ENCODE measurements at regions not wholly inside any gene's neighbourhood (a gene's known extent, or its start where the extent isn't known, plus 50 kb on each side); places are given as distances from the start of the nearest gene placed in this dataset.

GRCh38 chr4:122017296-122017695 is 65.4 kb upstream of the TRPC3 start:
- H2AFZ ChIP-seq (ENCODE audit: low read depth, low read length), result no peak overlapping the region
- TF ChIP-seq, protein P1, sequence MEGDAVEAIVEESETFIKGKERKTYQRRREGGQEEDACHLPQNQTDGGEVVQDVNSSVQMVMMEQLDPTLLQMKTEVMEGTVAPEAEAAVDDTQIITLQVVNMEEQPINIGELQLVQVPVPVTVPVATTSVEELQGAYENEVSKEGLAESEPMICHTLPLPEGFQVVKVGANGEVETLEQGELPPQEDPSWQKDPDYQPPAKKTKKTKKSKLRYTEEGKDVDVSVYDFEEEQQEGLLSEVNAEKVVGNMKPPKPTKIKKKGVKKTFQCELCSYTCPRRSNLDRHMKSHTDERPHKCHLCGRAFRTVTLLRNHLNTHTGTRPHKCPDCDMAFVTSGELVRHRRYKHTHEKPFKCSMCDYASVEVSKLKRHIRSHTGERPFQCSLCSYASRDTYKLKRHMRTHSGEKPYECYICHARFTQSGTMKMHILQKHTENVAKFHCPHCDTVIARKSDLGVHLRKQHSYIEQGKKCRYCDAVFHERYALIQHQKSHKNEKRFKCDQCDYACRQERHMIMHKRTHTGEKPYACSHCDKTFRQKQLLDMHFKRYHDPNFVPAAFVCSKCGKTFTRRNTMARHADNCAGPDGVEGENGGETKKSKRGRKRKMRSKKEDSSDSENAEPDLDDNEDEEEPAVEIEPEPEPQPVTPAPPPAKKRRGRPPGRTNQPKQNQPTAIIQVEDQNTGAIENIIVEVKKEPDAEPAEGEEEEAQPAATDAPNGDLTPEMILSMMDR (IDR thresholded peaks at IDR 0.05; ENCODE audit: low read depth, low read length), result no peak
- no peak for TF ChIP-seq EZH2phosphoT487 (IDR thresholded peaks at IDR 0.05; ENCODE audit: low read depth)
- H3K27ac ChIP-seq (ENCODE audit: low read length), result no peak overlapping the region
- no peaks in the 10 kb centered on the region for H3K27me3 ChIP-seq (ENCODE audit: low read depth, low read length)
- no peak overlapping the region for H3K4me3 ChIP-seq (ENCODE audit: low read length)
- H3K4me2 ChIP-seq (ENCODE audit: low read length), result no peak overlapping the region
- no peaks in the 10 kb centered on the region for H3K4me1 ChIP-seq (ENCODE audit: low read length)
- H3K9me3 ChIP-seq (ENCODE audit: insufficient read depth, low read length), result no peaks in the 10 kb centered on the region
- H3K79me2 ChIP-seq (ENCODE audit: low read length), result no peaks in the 10 kb centered on the region
- no peaks in the 10 kb centered on the region for H3K36me3 ChIP-seq (replicated peaks; ENCODE audit: low read depth, low read length)
- no peaks in the 10 kb centered on the region for H4K20me1 ChIP-seq (ENCODE audit: insufficient read depth, low read length)
- H3K9ac ChIP-seq (ENCODE audit: low read length), result no peak overlapping the region

- H3K9me3 ChIP-seq (ENCODE audit: insufficient read depth, low read length), result no peaks in the 10 kb centered on the region
- H3K27me3 ChIP-seq (ENCODE audit: low read depth, low read length), result no peaks in the 10 kb centered on the region
- H3K9ac ChIP-seq (ENCODE audit: low read length), result no peak overlapping the region
- H4K20me1 ChIP-seq (ENCODE audit: insufficient read depth, low read length), result no peaks in the 10 kb centered on the region
- TF ChIP-seq, protein P1 (IDR thresholded peaks at IDR 0.05; ENCODE audit: low read depth, low read length), result no peak
- TF ChIP-seq EZH2phosphoT487 (IDR thresholded peaks at IDR 0.05; ENCODE audit: low read depth), result no peak
- H3K79me2 ChIP-seq (ENCODE audit: low read length), result no peaks in the 10 kb centered on the region
- H2AFZ ChIP-seq (ENCODE audit: low read depth, low read length), result no peak overlapping the region
- no peaks in the 10 kb centered on the region for H3K4me1 ChIP-seq (ENCODE audit: low read length)
- H3K4me3 ChIP-seq (ENCODE audit: low read length), result no peak overlapping the region
- H3K4me2 ChIP-seq (ENCODE audit: low read length), result no peak overlapping the region
- no peak overlapping the region for H3K27ac ChIP-seq (ENCODE audit: low read length)
- H3K36me3 ChIP-seq (replicated peaks; ENCODE audit: low read depth, low read length), result no peaks in the 10 kb centered on the region
These were observed 63.3 kb upstream of the TRPC3 start for GRCh38 chr4:122015203-122015602.

- H3K27me3 ChIP-seq (ENCODE audit: low read depth, low read length), result no peaks in the 10 kb centered on the region
- H3K4me3 ChIP-seq (ENCODE audit: low read length), result no peak overlapping the region
- TF ChIP-seq, protein P1 (IDR thresholded peaks at IDR 0.05; ENCODE audit: low read depth, low read length), result no peak
- TF ChIP-seq EZH2phosphoT487 (IDR thresholded peaks at IDR 0.05; ENCODE audit: low read depth), result no peak
- no peak overlapping the region for H2AFZ ChIP-seq (ENCODE audit: low read depth, low read length)
- H3K9ac ChIP-seq (ENCODE audit: low read length), result no peak overlapping the region
- H3K4me2 ChIP-seq (ENCODE audit: low read length), result no peak overlapping the region
- no peaks in the 10 kb centered on the region for H4K20me1 ChIP-seq (ENCODE audit: insufficient read depth, low read length)
- no peaks in the 10 kb centered on the region for H3K36me3 ChIP-seq (replicated peaks; ENCODE audit: low read depth, low read length)
- H3K4me1 ChIP-seq (ENCODE audit: low read length), result no peaks in the 10 kb centered on the region
- H3K9me3 ChIP-seq (ENCODE audit: insufficient read depth, low read length), result no peaks in the 10 kb centered on the region
- H3K27ac ChIP-seq (ENCODE audit: low read length), result no peak overlapping the region
- no peaks in the 10 kb centered on the region for H3K79me2 ChIP-seq (ENCODE audit: low read length)
These were observed 60.9 kb upstream of the TRPC3 start for GRCh38 chr4:122012735-122013134.

- Histone ChIP-seq H4K20me1 (ENCODE audit: insufficient read depth, low read length) (no peaks in the 10 kb centered on the region), H3K9me3 (ENCODE audit: insufficient read depth, low read length) (no peaks in the 10 kb centered on the region), H3K27me3 (ENCODE audit: low read depth, low read length) (no peaks in the 10 kb centered on the region), H3K27ac (ENCODE audit: low read length) (no peak overlapping the region), H3K4me3 (ENCODE audit: low read length) (no peak overlapping the region), H3K9ac (ENCODE audit: low read length) (no peak overlapping the region), H3K79me2 (ENCODE audit: low read length) (no peaks in the 10 kb centered on the region), H3K4me1 (ENCODE audit: low read length) (no peaks in the 10 kb centered on the region), H3K4me2 (ENCODE audit: low read length) (no peak overlapping the region), H3K36me3 (replicated peaks; ENCODE audit: low read depth, low read length) (no peaks in the 10 kb centered on the region), H2AFZ (ENCODE audit: low read depth, low read length) (peak overlapping the region; percentile 9; the same call in 1 of the 2 replicates)
- TF ChIP-seq, protein P1 (IDR thresholded peaks at IDR 0.05; ENCODE audit: low read depth, low read length), result no peak
- no peak for TF ChIP-seq EZH2phosphoT487 (IDR thresholded peaks at IDR 0.05; ENCODE audit: low read depth)
These were observed 58.8 kb upstream of the TRPC3 start for GRCh38 chr4:122010610-122011009.
